ENCODE measurements at regions not wholly inside any gene's neighbourhood (a gene's known extent, or its start where the extent isn't known, plus 50 kb on each side); places are given as distances from the start of the nearest gene placed in this dataset.

- POLR2A ChIA-PET: no interaction called here
- peaks cover 49% of the 10 kb centered on the region for H3K4me1 Mint-ChIP-seq
- DNase-seq (ENCODE audit: low spot score): no peak
- no peaks in the 10 kb centered on the region for H3K9me3 Mint-ChIP-seq
- H3K36me3 Mint-ChIP-seq: no peaks in the 10 kb centered on the region
- CTCF ChIA-PET: no interaction called here
- no peak for ATAC-seq
- no peaks in the 10 kb centered on the region; the same call in 1 of the 2 replicates for H3K27me3 Mint-ChIP-seq (ENCODE audit: low read depth)
- no peak overlapping the region for H3K4me3 Mint-ChIP-seq
- no peak overlapping the region for H3K27ac Mint-ChIP-seq
- TF ChIP-seq MXD4 (CRISPR knock-in tag; IDR thresholded peaks at IDR 0.05; ENCODE audit: borderline replicate concordance): no peak
Observed at GRCh38 chr4:24252121-24252520, 332.2 kb downstream of the DHX15 start.

GRCh38 chr4:24251589-24251988, 332.8 kb downstream of the DHX15 start:
- ATAC-seq: no peak
- no peaks in the 10 kb centered on the region; the same call in 1 of the 2 replicates for H3K27me3 Mint-ChIP-seq (ENCODE audit: low read depth)
- no peaks in the 10 kb centered on the region for H3K36me3 Mint-ChIP-seq
- CTCF ChIA-PET: no interaction called here
- no peaks in the 10 kb centered on the region for H3K9me3 Mint-ChIP-seq
- DNase-seq (ENCODE audit: low spot score): no peak
- H3K4me3 Mint-ChIP-seq: no peak overlapping the region
- no peak overlapping the region for H3K27ac Mint-ChIP-seq
- POLR2A ChIA-PET: no interaction called here
- TF ChIP-seq ZNF416 (CRISPR knock-in tag; IDR thresholded peaks at IDR 0.05): no peak
- TF ChIP-seq NFE2L1 (CRISPR knock-in tag; IDR thresholded peaks at IDR 0.05): no peak
- no peak for TF ChIP-seq ESRRA (CRISPR knock-in tag; IDR thresholded peaks at IDR 0.05; ENCODE audit: borderline replicate concordance)
- TF ChIP-seq CBFB (CRISPR knock-in tag; IDR thresholded peaks at IDR 0.05; ENCODE audit: low read depth): no peak
- TF ChIP-seq, protein P1, sequence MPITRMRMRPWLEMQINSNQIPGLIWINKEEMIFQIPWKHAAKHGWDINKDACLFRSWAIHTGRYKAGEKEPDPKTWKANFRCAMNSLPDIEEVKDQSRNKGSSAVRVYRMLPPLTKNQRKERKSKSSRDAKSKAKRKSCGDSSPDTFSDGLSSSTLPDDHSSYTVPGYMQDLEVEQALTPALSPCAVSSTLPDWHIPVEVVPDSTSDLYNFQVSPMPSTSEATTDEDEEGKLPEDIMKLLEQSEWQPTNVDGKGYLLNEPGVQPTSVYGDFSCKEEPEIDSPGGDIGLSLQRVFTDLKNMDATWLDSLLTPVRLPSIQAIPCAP (CRISPR knock-in tag; IDR thresholded peaks at IDR 0.05): no peak
- TF ChIP-seq SP1 (CRISPR knock-in tag; conservative IDR thresholded peaks at IDR 0.05): no peak
- no peak for TF ChIP-seq MXD4 (CRISPR knock-in tag; IDR thresholded peaks at IDR 0.05; ENCODE audit: borderline replicate concordance)
- no peak for TF ChIP-seq ZNF317 (CRISPR knock-in tag; IDR thresholded peaks at IDR 0.05; ENCODE audit: borderline replicate concordance, low read depth)
- no peak for TF ChIP-seq GABPB1 (CRISPR knock-in tag; IDR thresholded peaks at IDR 0.05)
- peaks cover 44% of the 10 kb centered on the region for H3K4me1 Mint-ChIP-seq

DNA sequence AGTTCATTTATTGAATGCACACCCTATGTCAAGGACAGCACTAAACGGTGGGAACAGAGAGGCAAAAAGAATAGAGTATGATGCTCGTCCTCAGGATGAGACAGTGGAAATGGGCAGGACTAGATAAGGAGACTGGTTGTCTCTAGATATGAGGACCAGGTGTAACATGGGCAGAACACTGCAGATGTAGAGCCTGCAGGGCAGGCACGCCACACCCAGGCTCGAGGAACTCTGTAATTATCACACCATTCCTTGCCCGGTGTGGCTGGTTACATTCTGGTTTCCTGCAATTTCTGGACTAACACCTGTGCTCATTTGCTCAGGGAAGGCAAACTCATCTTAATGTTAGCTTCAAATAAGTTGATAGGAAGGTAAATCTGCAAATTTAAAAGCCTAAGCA, 334.4 kb downstream of the DHX15 start:
- H3K4me1 Mint-ChIP-seq: peaks cover 34% of the 10 kb centered on the region
- no peak overlapping the region for H3K27ac Mint-ChIP-seq
- no peak for DNase-seq (ENCODE audit: low spot score)
- H3K36me3 Mint-ChIP-seq: no peaks in the 10 kb centered on the region
- H3K27me3 Mint-ChIP-seq (ENCODE audit: low read depth): no peaks in the 10 kb centered on the region; the same call in 1 of the 2 replicates
- H3K9me3 Mint-ChIP-seq: no peaks in the 10 kb centered on the region
- POLR2A ChIA-PET: no interaction called here
- TF ChIP-seq E2F5 (CRISPR knock-in tag; IDR thresholded peaks at IDR 0.05): no peak
- TF ChIP-seq ETV6 (CRISPR knock-in tag; IDR thresholded peaks at IDR 0.05): no peak
- TF ChIP-seq, protein P1 (CRISPR knock-in tag; IDR thresholded peaks at IDR 0.05): no peak
- no peak overlapping the region for H3K4me3 Mint-ChIP-seq
- CTCF ChIA-PET: no interaction called here
- no peak for ATAC-seq

DNA sequence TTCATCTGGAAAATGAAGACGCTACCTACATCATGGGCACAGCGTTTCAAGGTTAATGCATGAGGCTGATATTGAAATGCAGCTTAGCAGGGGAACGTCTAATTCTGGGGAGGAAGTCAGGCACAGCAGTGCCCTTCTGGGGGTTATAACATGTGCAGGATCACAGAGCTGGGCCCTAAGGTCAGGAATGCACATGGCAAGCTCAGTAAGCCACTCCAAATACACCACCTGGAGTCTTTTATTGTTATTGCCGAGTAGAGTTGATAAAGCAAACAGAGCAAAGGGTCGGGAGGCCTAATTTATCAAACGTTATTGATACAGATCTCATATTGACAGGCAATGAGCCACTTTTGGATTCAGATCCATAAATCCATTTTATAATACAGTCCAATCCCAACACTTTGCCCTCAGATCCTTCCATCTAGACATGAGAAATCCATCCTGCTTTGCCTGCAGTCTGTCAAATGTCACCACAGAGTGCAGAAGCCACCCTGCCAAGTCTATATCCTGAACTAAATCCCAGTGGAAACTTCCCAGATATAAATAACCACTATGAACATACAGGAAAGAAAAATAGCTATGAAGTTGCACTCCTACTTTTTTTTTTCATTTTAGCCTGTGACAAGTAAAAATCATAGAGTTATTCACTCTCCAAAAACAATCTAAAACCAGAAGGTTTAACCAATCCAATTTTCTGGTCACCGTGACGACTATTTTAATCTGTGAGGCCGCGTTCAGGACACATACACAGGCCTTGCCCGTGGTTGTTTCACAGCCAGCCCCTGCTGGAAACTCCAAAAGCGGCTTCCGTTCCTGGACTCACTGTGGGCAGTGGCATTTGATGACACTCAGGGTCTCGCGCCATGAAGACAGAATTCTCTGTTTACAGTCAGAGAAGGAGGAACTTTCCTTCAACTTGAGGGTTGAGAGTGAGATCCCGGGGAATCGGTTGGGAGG, 335.4 kb downstream of the DHX15 start:
- no peaks in the 10 kb centered on the region for H3K36me3 Mint-ChIP-seq
- ChIA-PET CTCF (interaction anchor here (0.9 kb wide), 1 partner anchor 159 kb away, joined by 4 read pairs; no protein-coding TSS in a partner anchor), POLR2A (interaction anchor here (0.6 kb wide), 1 partner anchor 441 kb away, joined by 4 read pairs; no protein-coding TSS in a partner anchor)
- H3K27me3 Mint-ChIP-seq (ENCODE audit: low read depth): no peaks in the 10 kb centered on the region; the same call in 1 of the 2 replicates
- no peak overlapping the region for H3K27ac Mint-ChIP-seq
- ATAC-seq (peak; percentile 56), DNase-seq (ENCODE audit: low spot score) (no peak)
- no peaks in the 10 kb centered on the region for H3K9me3 Mint-ChIP-seq
- no peak overlapping the region for H3K4me3 Mint-ChIP-seq
- H3K4me1 Mint-ChIP-seq: peaks cover 33% of the 10 kb centered on the region
- no peak for TF ChIP-seq GRHL2 (CRISPR knock-in tag; IDR thresholded peaks at IDR 0.05; ENCODE audit: insufficient replicate concordance, severe bottlenecking)
- TF ChIP-seq, protein P2, sequence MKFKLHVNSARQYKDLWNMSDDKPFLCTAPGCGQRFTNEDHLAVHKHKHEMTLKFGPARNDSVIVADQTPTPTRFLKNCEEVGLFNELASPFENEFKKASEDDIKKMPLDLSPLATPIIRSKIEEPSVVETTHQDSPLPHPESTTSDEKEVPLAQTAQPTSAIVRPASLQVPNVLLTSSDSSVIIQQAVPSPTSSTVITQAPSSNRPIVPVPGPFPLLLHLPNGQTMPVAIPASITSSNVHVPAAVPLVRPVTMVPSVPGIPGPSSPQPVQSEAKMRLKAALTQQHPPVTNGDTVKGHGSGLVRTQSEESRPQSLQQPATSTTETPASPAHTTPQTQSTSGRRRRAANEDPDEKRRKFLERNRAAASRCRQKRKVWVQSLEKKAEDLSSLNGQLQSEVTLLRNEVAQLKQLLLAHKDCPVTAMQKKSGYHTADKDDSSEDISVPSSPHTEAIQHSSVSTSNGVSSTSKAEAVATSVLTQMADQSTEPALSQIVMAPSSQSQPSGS (CRISPR knock-in tag; IDR thresholded peaks at IDR 0.05; ENCODE audit: borderline replicate concordance, low read depth): no peak
- TF ChIP-seq, protein P3, sequence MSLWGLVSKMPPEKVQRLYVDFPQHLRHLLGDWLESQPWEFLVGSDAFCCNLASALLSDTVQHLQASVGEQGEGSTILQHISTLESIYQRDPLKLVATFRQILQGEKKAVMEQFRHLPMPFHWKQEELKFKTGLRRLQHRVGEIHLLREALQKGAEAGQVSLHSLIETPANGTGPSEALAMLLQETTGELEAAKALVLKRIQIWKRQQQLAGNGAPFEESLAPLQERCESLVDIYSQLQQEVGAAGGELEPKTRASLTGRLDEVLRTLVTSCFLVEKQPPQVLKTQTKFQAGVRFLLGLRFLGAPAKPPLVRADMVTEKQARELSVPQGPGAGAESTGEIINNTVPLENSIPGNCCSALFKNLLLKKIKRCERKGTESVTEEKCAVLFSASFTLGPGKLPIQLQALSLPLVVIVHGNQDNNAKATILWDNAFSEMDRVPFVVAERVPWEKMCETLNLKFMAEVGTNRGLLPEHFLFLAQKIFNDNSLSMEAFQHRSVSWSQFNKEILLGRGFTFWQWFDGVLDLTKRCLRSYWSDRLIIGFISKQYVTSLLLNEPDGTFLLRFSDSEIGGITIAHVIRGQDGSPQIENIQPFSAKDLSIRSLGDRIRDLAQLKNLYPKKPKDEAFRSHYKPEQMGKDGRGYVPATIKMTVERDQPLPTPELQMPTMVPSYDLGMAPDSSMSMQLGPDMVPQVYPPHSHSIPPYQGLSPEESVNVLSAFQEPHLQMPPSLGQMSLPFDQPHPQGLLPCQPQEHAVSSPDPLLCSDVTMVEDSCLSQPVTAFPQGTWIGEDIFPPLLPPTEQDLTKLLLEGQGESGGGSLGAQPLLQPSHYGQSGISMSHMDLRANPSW (CRISPR knock-in tag; conservative IDR thresholded peaks at IDR 0.05; ENCODE audit: low read depth): no peak
- no peak for TF ChIP-seq CDX4 (CRISPR knock-in tag; IDR thresholded peaks at IDR 0.05; ENCODE audit: borderline replicate concordance)
- TF ChIP-seq NR1H2 (CRISPR knock-in tag; IDR thresholded peaks at IDR 0.05): no peak
- TF ChIP-seq, protein P4, sequence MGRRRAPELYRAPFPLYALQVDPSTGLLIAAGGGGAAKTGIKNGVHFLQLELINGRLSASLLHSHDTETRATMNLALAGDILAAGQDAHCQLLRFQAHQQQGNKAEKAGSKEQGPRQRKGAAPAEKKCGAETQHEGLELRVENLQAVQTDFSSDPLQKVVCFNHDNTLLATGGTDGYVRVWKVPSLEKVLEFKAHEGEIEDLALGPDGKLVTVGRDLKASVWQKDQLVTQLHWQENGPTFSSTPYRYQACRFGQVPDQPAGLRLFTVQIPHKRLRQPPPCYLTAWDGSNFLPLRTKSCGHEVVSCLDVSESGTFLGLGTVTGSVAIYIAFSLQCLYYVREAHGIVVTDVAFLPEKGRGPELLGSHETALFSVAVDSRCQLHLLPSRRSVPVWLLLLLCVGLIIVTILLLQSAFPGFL (CRISPR knock-in tag; IDR thresholded peaks at IDR 0.05; ENCODE audit: borderline replicate concordance): no peak
- no peak for TF ChIP-seq NFE2L1 (CRISPR knock-in tag; IDR thresholded peaks at IDR 0.05)
- no peak for TF ChIP-seq ZBTB21 (CRISPR knock-in tag; IDR thresholded peaks at IDR 0.05; ENCODE audit: borderline replicate concordance)
